ENCODE measurements at regions not wholly inside any gene's neighbourhood (a gene's known extent, or its start where the extent isn't known, plus 50 kb on each side); places are given as distances from the start of the nearest gene placed in this dataset.
A peak's percentile ranks its signal among the peaks of the same experiment; 100 is the strongest.

DNA sequence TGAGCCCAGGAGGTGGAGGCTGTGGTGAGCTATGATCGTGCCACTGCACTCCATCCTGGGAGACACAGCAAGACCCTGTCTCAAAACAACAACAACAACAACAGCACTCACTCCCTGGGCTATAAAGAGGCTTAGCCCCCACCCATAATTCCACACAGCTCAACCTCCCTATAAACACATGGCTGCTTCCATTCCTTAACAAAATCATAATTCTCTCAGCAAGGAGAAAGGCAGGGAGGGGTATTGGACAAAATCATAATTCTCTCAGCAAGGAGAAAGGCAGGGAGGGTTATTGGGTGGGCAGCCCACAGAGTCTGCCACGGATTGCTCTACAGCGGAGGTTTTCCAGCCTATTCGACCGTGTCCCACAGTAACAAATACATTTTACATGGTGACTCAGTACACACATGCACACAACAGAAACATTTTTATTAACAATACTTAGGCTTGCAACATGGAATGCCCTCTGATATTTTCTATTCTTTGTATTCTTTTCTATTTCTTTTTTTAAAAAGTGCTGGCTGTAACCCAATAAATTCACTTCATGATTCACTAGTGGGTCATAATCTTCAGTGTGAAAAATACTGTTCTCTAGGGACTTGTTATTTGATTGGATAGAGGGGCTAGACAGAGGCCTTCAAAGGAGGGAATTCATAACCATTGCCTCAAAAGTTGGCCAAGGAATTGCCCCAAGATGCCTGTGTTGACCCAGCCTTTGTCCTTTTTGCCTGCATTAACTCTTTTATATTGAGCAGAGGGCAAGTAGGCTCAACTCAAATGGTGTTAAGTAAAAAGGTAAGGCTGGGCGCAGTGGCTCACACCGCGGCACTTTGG lies 50.6 kb upstream of the ZMYND8 start:
- TF ChIP-seq, protein P1, sequence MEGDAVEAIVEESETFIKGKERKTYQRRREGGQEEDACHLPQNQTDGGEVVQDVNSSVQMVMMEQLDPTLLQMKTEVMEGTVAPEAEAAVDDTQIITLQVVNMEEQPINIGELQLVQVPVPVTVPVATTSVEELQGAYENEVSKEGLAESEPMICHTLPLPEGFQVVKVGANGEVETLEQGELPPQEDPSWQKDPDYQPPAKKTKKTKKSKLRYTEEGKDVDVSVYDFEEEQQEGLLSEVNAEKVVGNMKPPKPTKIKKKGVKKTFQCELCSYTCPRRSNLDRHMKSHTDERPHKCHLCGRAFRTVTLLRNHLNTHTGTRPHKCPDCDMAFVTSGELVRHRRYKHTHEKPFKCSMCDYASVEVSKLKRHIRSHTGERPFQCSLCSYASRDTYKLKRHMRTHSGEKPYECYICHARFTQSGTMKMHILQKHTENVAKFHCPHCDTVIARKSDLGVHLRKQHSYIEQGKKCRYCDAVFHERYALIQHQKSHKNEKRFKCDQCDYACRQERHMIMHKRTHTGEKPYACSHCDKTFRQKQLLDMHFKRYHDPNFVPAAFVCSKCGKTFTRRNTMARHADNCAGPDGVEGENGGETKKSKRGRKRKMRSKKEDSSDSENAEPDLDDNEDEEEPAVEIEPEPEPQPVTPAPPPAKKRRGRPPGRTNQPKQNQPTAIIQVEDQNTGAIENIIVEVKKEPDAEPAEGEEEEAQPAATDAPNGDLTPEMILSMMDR (IDR thresholded peaks at IDR 0.05; ENCODE audit: low read depth, low read length, poor library complexity, severe bottlenecking) = no peak
- TF ChIP-seq EZH2phosphoT487 (IDR thresholded peaks at IDR 0.05; ENCODE audit: borderline replicate concordance, low read length) = no peak
- Histone ChIP-seq H3K79me2 (ENCODE audit: control insufficient read depth, low read length) (peaks cover 98% of the 10 kb centered on the region), H3K4me3 (ENCODE audit: low read length) (peak overlapping the region; percentile 94), H3K4me2 (ENCODE audit: low read length) (peak overlapping the region; percentile 97), H3K27ac (ENCODE audit: low read depth, low read length) (peak overlapping the region; percentile 100), H3K9me2 (replicated peaks; ENCODE audit: control insufficient read depth, low read length) (no peaks in the 10 kb centered on the region), H4K20me1 (ENCODE audit: control insufficient read depth, insufficient read depth, low read depth, low read length) (no peaks in the 10 kb centered on the region), H3K4me1 (ENCODE audit: control insufficient read depth, low read length) (peaks cover 66% of the 10 kb centered on the region), H3K27me3 (ENCODE audit: control insufficient read depth, low read length) (no peaks in the 10 kb centered on the region), H3K9me3 (ENCODE audit: control insufficient read depth, insufficient read depth, low read length) (no peaks in the 10 kb centered on the region), H3K36me3 (ENCODE audit: control insufficient read depth, low read length) (peaks cover 86% of the 10 kb centered on the region), H3F3A (ENCODE audit: control insufficient read depth, insufficient read depth) (peaks cover 53% of the 10 kb centered on the region)

DNA sequence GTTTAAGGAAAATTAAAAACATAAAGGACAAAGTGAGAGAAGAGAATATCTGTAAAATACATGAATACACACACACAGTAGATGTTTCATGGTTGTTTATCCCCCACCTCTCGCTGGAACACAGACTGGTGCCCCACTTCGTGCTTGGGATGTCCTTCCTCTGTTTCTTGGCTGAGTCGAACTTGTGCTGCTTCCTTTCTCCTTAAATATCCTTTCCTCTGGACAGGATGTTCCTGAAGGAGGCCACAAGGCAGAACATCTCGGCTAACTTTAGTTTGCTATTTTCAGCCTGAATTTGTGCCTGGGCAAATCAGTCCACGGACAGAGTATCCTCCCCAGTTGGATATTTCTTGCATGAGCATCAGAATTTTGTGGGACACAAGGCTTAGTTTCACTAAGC lies 54.7 kb upstream of the ZMYND8 start:
- Histone ChIP-seq H3K9me2 (replicated peaks; ENCODE audit: control insufficient read depth, low read length) (no peaks in the 10 kb centered on the region), H4K20me1 (ENCODE audit: control insufficient read depth, insufficient read depth, low read depth, low read length) (no peaks in the 10 kb centered on the region), H3K27ac (ENCODE audit: low read depth, low read length) (peak overlapping the region; percentile 100), H3K4me2 (ENCODE audit: low read length) (peak overlapping the region; percentile 97), H3F3A (ENCODE audit: control insufficient read depth, insufficient read depth) (peaks cover 64% of the 10 kb centered on the region), H3K4me1 (ENCODE audit: control insufficient read depth, low read length) (peaks cover 66% of the 10 kb centered on the region), H3K27me3 (ENCODE audit: control insufficient read depth, low read length) (no peaks in the 10 kb centered on the region), H3K4me3 (ENCODE audit: low read length) (peak overlapping the region; percentile 94), H3K36me3 (ENCODE audit: control insufficient read depth, low read length) (peaks cover 58% of the 10 kb centered on the region), H3K79me2 (ENCODE audit: control insufficient read depth, low read length) (peaks cover 75% of the 10 kb centered on the region), H3K9me3 (ENCODE audit: control insufficient read depth, insufficient read depth, low read length) (no peaks in the 10 kb centered on the region)
- TF ChIP-seq, protein P1 (IDR thresholded peaks at IDR 0.05; ENCODE audit: low read depth, low read length, poor library complexity, severe bottlenecking) = no peak
- no peak for TF ChIP-seq EZH2phosphoT487 (IDR thresholded peaks at IDR 0.05; ENCODE audit: borderline replicate concordance, low read length)

DNA sequence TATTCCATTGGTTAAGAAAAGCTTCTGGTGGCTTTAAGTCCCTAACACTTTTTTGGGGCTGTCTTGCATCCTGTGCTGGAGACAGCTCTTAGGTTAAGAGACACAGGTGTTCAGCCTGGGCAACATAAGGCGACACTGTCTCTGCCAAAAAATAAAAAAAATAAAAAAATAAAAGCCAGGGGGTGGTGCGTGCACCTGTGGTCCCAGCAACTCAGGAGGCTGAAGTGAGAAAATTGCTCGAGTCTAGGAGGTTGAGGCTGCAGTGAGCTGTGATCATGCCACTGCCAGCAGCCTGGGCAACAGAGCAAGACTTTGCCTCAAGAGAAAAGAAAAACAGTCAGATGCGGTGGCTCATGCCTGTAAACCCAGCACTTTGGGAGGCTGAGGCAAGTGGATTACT lies 55.6 kb upstream of the ZMYND8 start:
- H3K79me2 ChIP-seq (ENCODE audit: control insufficient read depth, low read length) = peaks cover 66% of the 10 kb centered on the region
- peak overlapping the region; percentile 97 for H3K4me2 ChIP-seq (ENCODE audit: low read length)
- peak overlapping the region; percentile 94 for H3K4me3 ChIP-seq (ENCODE audit: low read length)
- H3K4me1 ChIP-seq (ENCODE audit: control insufficient read depth, low read length) = peaks cover 67% of the 10 kb centered on the region
- peak overlapping the region; percentile 100 for H3K27ac ChIP-seq (ENCODE audit: low read depth, low read length)
- TF ChIP-seq, protein P1 (IDR thresholded peaks at IDR 0.05; ENCODE audit: low read depth, low read length, poor library complexity, severe bottlenecking) = no peak
- no peak for TF ChIP-seq EZH2phosphoT487 (IDR thresholded peaks at IDR 0.05; ENCODE audit: borderline replicate concordance, low read length)
- H3K9me2 ChIP-seq (replicated peaks; ENCODE audit: control insufficient read depth, low read length) = no peaks in the 10 kb centered on the region
- H3K27me3 ChIP-seq (ENCODE audit: control insufficient read depth, low read length) = no peaks in the 10 kb centered on the region
- H3K36me3 ChIP-seq (ENCODE audit: control insufficient read depth, low read length) = peaks cover 49% of the 10 kb centered on the region
- no peaks in the 10 kb centered on the region for H3K9me3 ChIP-seq (ENCODE audit: control insufficient read depth, insufficient read depth, low read length)
- no peaks in the 10 kb centered on the region for H4K20me1 ChIP-seq (ENCODE audit: control insufficient read depth, insufficient read depth, low read depth, low read length)
- H3F3A ChIP-seq (ENCODE audit: control insufficient read depth, insufficient read depth) = peaks cover 63% of the 10 kb centered on the region

Measured in DOHH2 (cell line).